Muscle of leg (tissue), 3 donors: ENCODE measurements at regions not wholly inside any gene's neighbourhood (a gene's known extent, or its start where the extent isn't known, plus 50 kb on each side); places are given as distances from the start of the nearest gene placed in this dataset.

ENCODE experiments used
- DNase-seq: peaks from one replicate; pipeline ENCODE4 v3.0.0; 2013
- H3K27ac ChIP-seq: one replicate; pipeline ENCODE4 v1.5.1; 2013; ENCODE audit warnings: mild to moderate bottlenecking, low read length, control low read depth
- H3K27me3 ChIP-seq: one replicate; pipeline ENCODE4 v1.6.1; 2013; ENCODE audit warnings: low read length; ENCODE audit not compliant: control insufficient read depth, insufficient read depth
- H3K36me3 ChIP-seq: one replicate; pipeline ENCODE4 v1.6.1; 2013; ENCODE audit warnings: low read length; ENCODE audit not compliant: control insufficient read depth, insufficient read depth
- H3K4me1 ChIP-seq: one replicate; pipeline ENCODE4 v1.6.1; 2013; ENCODE audit warnings: low read length; ENCODE audit not compliant: control insufficient read depth, insufficient read depth
- H3K4me3 ChIP-seq: one replicate; pipeline ENCODE4 v1.5.1; 2013; ENCODE audit warnings: low read length, control low read depth
- H3K9me3 ChIP-seq: replicated peaks from 2 replicates; pipeline ENCODE4 v1.6.1; 2013; ENCODE audit warnings: low read depth, low read length; ENCODE audit not compliant: control insufficient read depth
- WGBS: methylation state at CpG from one replicate; pipeline ENCODE4 v1.1.5; 2013; ENCODE audit warnings: missing lambda C conversion rate; ENCODE audit not compliant: insufficient coverage; 5-methylcytosine and 5-hydroxymethylcytosine counted together

DNA sequence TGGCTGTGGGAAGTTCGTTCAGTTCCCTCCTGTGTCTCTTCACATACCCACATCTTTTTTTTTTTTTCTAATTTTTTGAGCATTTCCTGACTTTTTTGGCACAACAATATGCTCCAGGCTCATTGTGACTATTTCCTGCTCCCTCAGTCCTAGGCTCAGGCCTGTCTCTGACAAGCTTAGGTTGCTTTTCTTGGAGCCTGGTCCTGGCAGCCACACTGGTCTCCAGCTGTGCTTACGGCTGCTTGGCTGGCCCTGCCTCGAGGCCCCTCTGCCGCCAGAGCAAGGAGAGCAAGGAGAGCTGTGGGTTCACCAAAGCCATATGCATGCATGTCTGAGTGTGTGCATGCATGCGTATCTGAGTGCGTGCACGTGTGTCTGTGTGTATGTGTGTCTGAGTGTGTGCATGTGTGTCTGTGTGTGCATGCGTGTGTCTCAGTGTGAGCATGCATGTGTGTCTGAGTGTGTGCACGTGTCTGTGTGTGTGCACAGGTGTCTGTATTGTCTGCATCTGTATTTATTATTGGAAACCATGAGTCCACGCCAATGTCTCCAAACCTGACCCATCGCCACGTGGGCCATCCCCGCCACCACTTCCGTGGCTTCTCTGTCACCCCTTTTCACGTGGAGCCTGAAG is 766.1 kb upstream of the SALL3 start:
- peak; percentile 70 for DNase-seq
- H3K4me3 ChIP-seq, result no peak overlapping the region
- WGBS, result 67% methylated on average over 12 of the region's 15 CpGs
- H3K27ac ChIP-seq, result no peak overlapping the region
- H3K27me3 ChIP-seq, result no peaks in the 10 kb centered on the region
- H3K9me3 ChIP-seq, result no peaks in the 10 kb centered on the region
- no peaks in the 10 kb centered on the region for H3K36me3 ChIP-seq
- no peaks in the 10 kb centered on the region for H3K4me1 ChIP-seq

DNA sequence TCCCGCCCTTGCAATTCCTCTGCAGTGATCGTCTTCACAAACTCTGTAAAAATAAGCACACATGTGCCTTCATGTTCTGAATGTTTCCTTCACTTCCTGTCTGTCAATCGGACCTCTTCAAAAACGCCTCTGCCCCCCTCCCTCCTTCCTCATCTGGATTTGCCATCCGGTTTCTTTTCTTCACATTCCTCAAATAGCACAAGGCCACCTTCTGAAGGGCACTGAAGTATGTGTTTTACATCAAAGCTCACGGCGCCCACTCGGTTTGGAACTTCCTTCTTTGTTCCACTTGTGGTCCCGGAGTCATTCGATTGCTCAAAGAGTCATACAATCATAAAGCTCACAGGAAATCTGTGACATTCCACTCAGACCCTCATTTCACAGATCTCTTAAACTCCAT is 758.1 kb upstream of the SALL3 start:
- Histone ChIP-seq H3K4me1 (no peaks in the 10 kb centered on the region), H3K27ac (no peak overlapping the region), H3K4me3 (no peak overlapping the region), H3K9me3 (no peaks in the 10 kb centered on the region), H3K27me3 (no peaks in the 10 kb centered on the region), H3K36me3 (no peaks in the 10 kb centered on the region)
- WGBS, result 32% methylated on average over 10 of the region's 10 CpGs
- no peak for DNase-seq

DNA sequence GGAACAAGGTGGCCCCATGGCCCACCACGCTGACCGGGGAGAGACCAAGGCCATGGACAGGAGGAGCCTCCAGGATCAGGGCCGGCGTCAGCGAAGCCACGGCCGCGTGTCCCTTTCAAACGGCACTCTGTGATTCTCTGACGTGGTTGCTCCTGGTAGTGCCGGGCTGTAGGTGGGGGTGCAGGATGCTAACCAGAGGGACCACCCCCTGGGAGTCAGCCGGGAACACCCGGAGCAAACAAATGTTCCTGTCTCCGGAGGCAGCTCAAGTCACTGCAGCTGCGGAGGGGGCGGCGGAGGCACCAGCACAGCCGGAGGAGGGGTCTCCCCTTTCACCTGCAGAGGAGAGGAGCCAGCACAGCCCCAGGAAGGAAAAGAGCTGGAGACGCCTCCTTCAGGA is 750.6 kb upstream of the SALL3 start:
- no peak overlapping the region for H3K27ac ChIP-seq
- H3K9me3 ChIP-seq, result no peaks in the 10 kb centered on the region
- 43% methylated on average over 8 of the region's 19 CpGs for WGBS
- H3K27me3 ChIP-seq, result no peaks in the 10 kb centered on the region
- H3K4me3 ChIP-seq, result no peak overlapping the region
- no peak for DNase-seq
- no peaks in the 10 kb centered on the region for H3K4me1 ChIP-seq
- no peaks in the 10 kb centered on the region for H3K36me3 ChIP-seq

DNA sequence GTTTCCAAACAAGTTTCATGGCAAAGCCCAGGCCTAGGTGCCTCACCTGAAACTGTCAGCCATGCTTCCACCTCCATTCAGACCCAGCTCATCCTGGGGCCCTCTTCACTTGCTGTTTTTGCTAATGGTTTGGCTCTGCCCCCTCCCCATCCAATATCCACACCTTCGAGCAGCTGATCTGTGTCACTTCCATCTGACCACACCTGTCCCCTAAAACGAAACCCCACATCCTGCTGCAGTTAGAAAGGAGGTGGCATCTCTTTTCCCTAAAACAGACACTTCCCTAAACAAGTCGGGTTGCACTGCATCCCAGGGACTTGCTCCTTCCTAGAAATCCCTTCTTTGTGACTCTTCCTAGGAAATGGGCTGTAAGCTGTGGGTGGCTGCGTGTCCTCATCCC is 748.7 kb upstream of the SALL3 start:
- Histone ChIP-seq H3K4me3 (no peak overlapping the region), H3K36me3 (no peaks in the 10 kb centered on the region), H3K9me3 (no peaks in the 10 kb centered on the region), H3K4me1 (no peaks in the 10 kb centered on the region), H3K27ac (no peak overlapping the region), H3K27me3 (no peaks in the 10 kb centered on the region)
- DNase-seq, result no peak
- 74% methylated on average over 3 of the region's 4 CpGs for WGBS

DNA sequence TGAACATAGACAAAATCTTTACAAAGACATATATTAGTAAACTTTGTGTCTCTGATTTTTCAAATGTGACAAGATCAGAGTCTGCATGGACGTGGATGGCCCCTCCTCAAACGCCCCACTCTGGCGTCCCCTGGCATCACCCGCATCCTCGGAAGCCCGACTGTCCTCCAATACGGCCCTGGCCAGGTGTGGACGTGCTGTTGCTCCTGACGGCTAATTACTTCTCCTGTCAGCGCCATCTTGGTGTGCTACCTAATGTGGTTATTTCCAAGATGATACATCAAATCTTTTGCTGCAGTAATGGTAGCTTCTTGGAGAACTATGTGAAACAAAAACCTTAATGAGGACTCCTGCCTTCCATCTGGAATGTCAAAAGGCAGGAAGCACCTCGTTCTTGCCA is 747.4 kb upstream of the SALL3 start:
- H3K4me3 ChIP-seq, result no peak overlapping the region
- 71% methylated on average over 9 of the region's 11 CpGs for WGBS
- H3K36me3 ChIP-seq, result no peaks in the 10 kb centered on the region
- H3K27ac ChIP-seq, result no peak overlapping the region
- H3K27me3 ChIP-seq, result no peaks in the 10 kb centered on the region
- H3K9me3 ChIP-seq, result no peaks in the 10 kb centered on the region
- H3K4me1 ChIP-seq, result no peaks in the 10 kb centered on the region
- DNase-seq, result no peak

- peaks cover 7% of the 10 kb centered on the region for H3K4me1 ChIP-seq
- WGBS, result 89% methylated on average over 11 of the region's 12 CpGs
- no peak for DNase-seq
- peaks cover 4% of the 10 kb centered on the region for H3K27me3 ChIP-seq
- H3K27ac ChIP-seq, result no peak overlapping the region
- no peaks in the 10 kb centered on the region for H3K36me3 ChIP-seq
- H3K4me3 ChIP-seq, result no peak overlapping the region
- no peaks in the 10 kb centered on the region for H3K9me3 ChIP-seq
Measured at GRCh38 chr18:78237864-78238263, 741.8 kb upstream of the SALL3 start.

DNA sequence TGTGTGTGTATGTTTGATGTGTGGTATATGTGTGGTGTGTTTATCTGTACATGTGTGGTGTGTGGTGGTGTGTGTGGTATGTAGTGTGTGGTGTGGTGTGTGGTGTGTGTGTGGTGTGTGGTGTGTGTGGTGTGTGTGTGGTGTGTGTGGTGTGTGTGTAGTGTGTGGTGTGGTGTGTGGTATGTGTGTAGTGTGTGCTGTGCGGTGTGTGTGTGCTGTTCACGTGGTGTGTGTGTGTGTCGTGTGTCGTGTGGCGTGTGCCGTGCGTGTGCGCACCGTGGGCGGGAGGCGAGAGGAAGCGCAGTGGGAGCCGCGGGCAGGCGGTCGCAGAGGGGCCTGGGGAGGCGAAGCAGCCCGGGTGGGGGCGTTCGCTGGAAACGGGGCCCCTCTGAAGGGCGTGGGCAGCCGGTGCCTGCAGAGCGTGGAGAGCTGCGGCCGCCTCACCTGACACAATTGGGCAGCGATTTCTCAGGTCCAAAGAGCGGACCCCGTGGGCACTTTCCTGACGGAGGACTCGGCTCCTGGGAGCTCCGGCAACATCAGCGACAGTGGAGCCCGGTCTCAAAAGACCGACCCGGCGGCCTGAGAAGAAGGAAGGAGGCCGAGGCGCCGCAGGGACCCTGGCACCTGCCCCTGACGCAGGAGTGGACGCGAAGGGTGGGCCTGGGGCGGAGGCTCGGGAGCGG is 741.1 kb upstream of the SALL3 start:
- no peak overlapping the region for H3K27ac ChIP-seq
- H3K4me3 ChIP-seq, result no peak overlapping the region
- no peaks in the 10 kb centered on the region for H3K9me3 ChIP-seq
- peaks cover 8% of the 10 kb centered on the region for H3K4me1 ChIP-seq
- no peaks in the 10 kb centered on the region for H3K36me3 ChIP-seq
- WGBS, result 79% methylated on average over 45 of the region's 46 CpGs
- DNase-seq, result no peak
- H3K27me3 ChIP-seq, result peaks cover 4% of the 10 kb centered on the region

GRCh38 chr18:78239090-78239457 is 740.5 kb upstream of the SALL3 start:
- Histone ChIP-seq H3K36me3 (no peaks in the 10 kb centered on the region), H3K27ac (no peak overlapping the region), H3K4me3 (no peak overlapping the region), H3K4me1 (peaks cover 8% of the 10 kb centered on the region), H3K9me3 (no peaks in the 10 kb centered on the region), H3K27me3 (peaks cover 6% of the 10 kb centered on the region)
- DNase-seq, result no peak
- WGBS, result 84% methylated on average over 17 of the region's 17 CpGs

DNA sequence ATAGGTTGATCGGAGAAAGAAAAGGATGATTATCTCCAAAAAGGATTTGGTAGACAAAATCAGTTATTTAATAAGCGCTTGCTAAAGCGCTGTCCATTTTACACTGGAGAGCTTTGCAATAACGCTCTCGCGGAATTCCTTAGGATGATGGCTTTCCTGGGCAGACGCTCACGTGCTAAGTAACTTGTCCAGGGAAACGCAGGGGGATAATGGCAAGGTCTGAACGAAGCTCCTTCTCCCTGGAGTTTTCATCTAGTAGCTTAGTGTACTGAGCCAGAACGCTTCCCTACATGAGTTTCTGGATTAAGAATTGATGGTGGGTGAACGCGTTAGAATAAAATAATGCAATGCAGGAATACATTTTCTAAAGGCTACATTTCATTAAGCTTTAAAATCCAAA is 739.5 kb upstream of the SALL3 start:
- no peaks in the 10 kb centered on the region for H3K36me3 ChIP-seq
- H3K9me3 ChIP-seq, result no peaks in the 10 kb centered on the region
- peaks cover 8% of the 10 kb centered on the region for H3K4me1 ChIP-seq
- H3K27ac ChIP-seq, result no peak overlapping the region
- WGBS, result 41% methylated on average over 7 of the region's 13 CpGs
- H3K4me3 ChIP-seq, result no peak overlapping the region
- DNase-seq, result no peak
- peaks cover 6% of the 10 kb centered on the region for H3K27me3 ChIP-seq

DNA sequence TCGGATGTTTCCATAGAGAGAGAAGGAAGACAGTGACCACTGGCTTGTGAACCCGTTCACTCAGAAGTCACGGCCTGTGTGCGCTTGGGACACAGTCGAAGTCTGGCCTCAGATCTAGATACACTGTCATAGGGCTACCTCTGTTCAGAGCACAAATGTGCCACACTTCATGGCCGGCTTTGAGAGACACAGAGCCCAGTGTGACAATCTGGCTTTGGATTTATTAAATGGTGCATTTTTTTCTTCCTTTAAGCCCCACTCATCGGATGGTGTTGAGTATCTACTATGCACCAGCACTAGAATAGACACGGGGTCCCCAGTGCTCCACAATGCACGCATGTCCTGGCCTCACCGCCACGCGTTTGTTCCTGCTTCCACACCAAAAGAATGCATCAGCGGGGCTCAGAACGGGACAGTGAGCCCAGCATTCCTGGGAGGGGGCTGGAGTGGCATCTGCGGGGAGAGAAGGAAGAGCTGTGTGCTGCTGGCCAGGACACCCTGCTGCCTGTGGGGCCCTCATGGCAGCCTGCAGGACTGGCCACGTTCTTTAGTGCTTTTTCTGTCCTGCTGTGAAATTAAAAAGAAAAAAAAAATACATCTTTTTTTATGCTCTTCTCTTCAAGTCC is 738.9 kb upstream of the SALL3 start:
- no peak for DNase-seq
- WGBS, result 65% methylated on average over 6 of the region's 16 CpGs
- peaks cover 10% of the 10 kb centered on the region for H3K27me3 ChIP-seq
- no peak overlapping the region for H3K27ac ChIP-seq
- no peaks in the 10 kb centered on the region for H3K9me3 ChIP-seq
- H3K36me3 ChIP-seq, result no peaks in the 10 kb centered on the region
- H3K4me3 ChIP-seq, result no peak overlapping the region
- H3K4me1 ChIP-seq, result peaks cover 8% of the 10 kb centered on the region
